Left kidney (tissue), 1 donor: ENCODE measurements at regions not wholly inside any gene's neighbourhood (a gene's known extent, or its start where the extent isn't known, plus 50 kb on each side); places are given as distances from the start of the nearest gene placed in this dataset.
"Not testable (repeated sequence)": the region's sequence is repeated elsewhere in the genome, so short reads cannot be mapped to it uniquely, and the experiment has no call there.

Experiments
- DNase-seq: peaks from one replicate; pipeline ENCODE4 v3.0.0-alpha.2; 2013

DNA sequence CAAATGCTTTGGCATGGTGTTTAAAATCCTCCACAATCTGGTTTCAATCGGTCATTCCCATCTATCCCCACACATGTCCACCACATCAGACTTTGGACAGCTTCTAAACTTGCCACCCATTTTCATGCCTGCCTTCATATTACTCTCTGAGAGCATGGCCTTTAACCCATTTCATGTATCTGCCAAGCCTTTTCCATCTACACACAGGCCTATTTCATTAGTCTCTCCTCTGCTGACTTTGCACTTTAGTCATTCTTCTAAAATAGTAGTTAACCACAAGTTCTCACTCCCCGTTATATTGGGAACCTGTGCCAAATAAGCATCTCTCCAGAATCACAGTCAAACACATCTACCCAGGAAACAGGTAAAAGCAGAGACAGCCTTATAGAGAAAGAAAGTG is 142.2 kb downstream of the MZT1 start:
- no peak for DNase-seq

GRCh38 chr13:72571191-72571590 is 156.2 kb downstream of the MZT1 start:
- no peak for DNase-seq

GRCh38 chr13:72570019-72570418 is 157.4 kb downstream of the MZT1 start:
- no peak for DNase-seq

DNA sequence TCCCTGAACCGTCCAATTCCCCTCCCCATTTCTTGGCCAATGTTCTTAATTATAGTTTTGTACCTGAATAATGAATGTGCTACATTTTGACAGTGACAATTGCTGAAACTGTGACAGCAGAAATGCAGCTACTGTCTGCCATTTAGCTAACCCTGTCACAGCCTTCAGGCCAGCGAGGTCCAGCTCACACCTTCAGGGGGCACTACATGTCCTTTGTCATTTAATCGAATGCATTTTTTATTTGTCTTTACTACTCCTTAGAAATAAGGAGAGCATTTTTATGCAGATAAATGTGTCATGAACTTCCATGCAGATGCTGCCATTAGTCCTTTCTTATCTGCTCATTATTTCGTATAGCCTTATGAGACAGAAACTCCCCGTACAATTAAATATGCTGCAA is 159.9 kb downstream of the MZT1 start:
- DNase-seq = no peak

GRCh38 chr13:72566526-72566925 is 160.9 kb downstream of the MZT1 start:
- DNase-seq = no peak

- peak; percentile 40 for DNase-seq
Measured at GRCh38 chr13:72565893-72566292, 161.5 kb downstream of the MZT1 start.

- no peak for DNase-seq
Measured at GRCh38 chr13:72562686-72563085, 164.7 kb downstream of the MZT1 start.

- DNase-seq = no peak
Measured at GRCh38 chr13:72561791-72562190, 165.6 kb downstream of the MZT1 start.

GRCh38 chr13:72559716-72560115 is 167.7 kb downstream of the MZT1 start:
- DNase-seq = no peak

DNA sequence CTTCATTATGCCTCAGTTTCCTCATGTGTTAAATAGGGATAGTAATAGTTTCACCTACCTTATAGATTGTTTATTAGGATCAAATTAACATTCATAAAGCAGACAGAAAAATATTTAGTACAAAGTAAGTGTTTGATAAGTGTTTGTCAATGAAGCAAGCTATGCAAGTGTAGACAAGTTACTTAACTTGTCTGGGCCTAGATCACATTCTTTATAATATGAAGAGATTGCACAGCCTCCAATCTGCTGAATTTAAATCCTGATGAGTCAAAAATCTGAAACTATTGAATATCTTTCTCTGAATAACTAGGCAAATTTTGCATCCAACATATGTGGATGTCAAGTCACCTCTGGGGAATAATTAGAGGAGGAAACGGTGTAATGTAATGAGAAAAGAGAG is 170.5 kb downstream of the MZT1 start:
- no peak for DNase-seq

DNA sequence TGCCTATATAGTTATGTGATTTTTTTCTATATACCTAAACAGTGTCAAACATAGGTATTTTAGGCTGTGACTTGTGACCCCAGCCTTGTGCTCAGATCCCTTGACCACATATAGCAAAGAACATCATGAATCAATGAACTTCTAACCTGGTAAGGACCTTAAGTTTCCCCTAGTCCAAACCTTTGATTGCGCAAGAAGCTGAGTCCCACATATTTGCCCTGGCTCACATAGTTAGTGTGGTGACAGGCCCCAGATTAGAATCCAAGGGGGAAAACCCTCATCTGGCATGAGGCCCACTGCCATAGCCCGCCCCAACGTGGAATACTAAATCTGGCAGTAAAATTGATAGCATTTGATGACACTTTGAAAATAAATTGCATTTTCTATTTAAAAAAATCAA is 171.8 kb downstream of the MZT1 start:
- no peak for DNase-seq

GRCh38 chr13:72552731-72553130 is 174.7 kb downstream of the MZT1 start:
- no peak for DNase-seq

DNA sequence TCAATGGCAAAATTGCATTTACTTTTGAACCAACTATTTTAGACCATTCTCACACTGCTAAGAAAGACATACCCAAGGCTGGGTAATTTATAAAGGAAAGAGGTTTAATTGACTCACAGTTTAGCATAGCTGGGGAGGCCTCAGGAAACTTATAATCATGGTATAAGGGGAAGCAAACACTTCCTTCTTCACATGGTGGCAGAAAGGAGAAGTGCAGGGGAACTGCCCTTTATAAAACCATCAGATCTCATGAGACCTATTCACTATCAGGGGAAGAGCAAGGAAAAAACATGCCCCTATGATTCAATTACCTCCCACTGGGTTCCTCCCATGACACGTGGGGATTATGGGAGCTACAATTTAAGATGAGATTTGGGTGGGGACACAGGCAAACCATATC is 181.5 kb downstream of the MZT1 start:
- DNase-seq = not testable (repeated sequence)

DNA sequence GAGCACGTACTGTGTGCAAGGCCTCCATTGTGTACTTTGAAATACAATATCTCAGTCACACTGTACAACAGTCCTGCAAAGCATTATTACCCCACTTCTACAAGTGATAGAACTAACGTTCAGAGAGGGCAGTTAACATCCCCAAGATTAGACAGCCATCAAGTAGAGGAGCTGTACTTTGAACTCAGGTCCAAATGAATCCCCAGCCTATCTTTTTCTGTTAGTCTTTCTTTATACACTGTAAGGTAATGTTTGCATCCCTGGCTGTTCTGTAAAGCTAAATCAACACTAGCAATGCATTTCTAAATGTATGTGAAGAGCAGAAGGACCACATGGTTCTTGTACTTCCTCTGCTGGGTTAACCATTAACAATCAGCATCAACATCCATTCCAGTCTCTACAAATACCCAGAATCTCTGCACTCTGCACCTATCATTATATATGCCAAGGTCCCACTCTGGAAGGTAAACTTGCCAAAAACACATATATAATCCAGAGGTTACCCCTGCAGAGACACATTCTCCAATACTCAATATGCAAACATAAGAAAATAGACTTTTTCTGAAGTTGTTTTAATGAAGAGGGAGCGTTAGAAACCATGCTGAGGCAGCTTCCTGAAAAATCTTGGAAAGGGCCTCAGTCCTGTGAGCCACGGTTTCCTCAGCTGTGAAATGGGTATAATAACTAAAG is 182.3 kb downstream of the MZT1 start:
- no peak for DNase-seq

- DNase-seq = no peak
Measured at GRCh38 chr13:72544042-72544441, 183.4 kb downstream of the MZT1 start.

DNA sequence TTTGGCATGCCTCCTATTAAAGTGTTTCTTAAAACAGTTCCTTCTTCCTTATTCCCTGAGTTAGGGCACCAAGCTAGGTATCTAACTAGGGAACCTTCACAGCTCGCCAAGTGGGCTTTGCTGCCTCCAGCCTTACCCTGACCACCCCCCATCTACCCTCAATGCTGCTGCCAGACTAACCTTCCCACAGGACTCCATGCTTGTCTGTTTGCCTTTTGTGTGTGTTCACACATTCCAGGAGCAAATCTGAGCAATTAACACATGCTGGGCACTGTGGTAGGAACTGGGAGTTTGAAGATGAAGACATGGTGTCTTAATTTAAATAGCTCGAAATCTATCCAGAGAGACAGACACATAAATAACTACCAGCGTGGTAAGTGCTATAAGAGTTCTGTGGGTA is 185.2 kb downstream of the MZT1 start:
- no peak for DNase-seq

DNA sequence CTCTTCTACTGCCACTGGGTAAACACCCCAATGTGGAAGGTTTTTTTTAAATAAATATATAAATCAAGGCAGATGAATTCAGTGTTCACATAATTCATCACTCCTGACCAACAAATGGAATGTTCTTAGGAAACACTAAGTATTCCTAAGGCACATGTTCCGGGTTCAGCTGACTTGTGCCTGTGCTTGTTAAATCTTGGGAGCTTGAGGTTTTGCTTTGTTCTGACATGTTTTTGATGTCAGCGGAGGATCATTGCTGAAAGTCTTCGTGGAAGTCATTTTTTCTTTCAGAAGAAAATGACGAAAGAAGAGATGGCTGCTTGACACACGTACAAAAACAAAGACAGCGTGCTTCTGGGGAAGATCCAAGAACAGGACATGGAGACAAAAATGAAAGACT is 185.8 kb downstream of the MZT1 start:
- DNase-seq = no peak

GRCh38 chr13:72540881-72541280 is 186.5 kb downstream of the MZT1 start:
- no peak for DNase-seq

GRCh38 chr13:72539925-72540324 is 187.5 kb downstream of the MZT1 start:
- no peak for DNase-seq

DNA sequence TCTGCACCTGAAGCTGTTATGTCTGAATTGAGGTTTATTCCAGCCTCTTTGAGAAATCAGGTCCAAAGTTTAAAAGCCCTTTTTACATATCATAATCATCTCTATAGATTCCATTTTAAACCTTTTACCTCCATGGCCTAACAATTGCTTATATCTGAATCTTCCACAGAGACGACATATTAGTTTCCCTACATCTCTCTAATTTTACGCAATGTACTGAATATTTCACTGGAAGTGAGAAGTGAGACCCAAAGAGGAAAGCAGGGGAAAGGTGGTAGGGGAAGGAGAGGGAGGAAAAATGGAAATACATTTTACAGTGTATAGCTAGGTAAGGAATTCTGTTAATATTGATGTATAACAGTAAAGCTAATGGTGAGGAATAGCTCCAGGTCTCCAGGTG is 189.6 kb downstream of the MZT1 start:
- DNase-seq = no peak

DNA sequence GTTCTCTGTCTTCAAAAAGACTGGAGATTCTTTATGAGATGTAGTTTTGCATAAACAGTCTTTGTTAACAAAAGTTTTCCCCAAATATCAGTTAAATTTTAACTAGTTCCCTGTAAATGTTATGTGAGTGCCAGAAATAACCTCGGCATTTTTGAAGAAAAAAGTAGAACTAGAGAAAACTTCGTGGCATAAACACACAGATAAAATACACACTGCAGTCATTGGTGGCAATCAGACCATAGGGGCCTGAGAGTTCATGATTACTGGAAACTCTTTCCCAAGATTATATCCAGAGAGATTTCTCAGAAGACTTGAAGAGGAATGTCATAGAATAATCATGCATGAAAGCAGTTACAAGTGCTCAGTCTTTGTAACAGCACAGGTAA is 190.0 kb downstream of the MZT1 start:
- no peak for DNase-seq

- peak; percentile 60 for DNase-seq
Measured at GRCh38 chr13:72536714-72537394, 190.6 kb downstream of the MZT1 start.

DNA sequence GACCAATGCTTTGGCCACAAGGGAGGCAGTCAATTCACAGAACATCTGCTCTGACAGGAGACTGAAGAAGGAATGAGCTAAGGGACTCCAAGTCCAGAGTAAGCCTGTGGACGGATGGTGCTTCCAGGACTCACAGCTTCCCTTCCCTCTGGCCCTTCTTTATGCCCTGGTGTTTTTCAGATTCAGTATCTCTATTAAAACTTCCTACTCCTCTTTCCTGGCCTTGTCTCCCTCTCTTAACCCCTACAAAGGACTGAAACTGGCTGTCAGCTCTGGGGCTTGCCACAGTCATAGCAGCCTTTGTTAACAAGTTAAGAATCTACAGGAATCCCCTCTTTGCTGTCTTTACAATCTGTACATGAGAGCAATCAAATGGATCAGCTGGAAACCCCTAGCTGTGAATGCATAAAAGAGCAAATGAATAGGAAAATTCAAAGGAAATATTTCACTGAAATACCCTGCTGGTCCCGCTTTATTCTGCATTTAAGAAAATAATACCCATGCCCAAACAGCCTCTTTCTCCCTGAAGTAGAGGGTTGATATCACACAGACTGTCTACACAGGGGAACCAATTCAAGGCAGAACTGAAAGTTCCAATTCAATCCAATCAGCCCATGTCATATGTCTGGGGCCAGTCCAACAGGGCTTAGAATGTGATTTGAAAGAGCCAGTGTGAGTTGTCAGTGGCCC is 192.3 kb downstream of the MZT1 start:
- DNase-seq = no peak

DNA sequence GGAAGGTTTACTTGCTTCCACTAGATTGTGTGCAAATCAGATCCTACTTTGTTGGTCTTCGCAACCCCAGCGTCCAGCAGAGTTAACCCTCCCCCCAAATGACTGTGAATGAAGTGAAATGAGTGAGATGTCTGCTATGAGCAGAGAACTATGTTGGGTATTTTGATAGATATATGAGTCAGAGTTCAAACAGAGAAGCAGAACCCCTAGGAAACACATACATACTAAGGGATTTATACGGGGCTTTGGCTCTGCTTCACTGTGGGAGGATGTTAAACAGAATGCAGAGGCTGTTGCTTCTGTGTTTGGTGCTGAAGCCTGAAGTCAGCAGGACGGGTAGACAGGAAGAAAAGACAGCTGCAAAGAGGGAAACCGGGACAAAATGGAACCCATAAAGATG is 197.0 kb downstream of the MZT1 start:
- no peak for DNase-seq
